ENCODE measurements at regions not wholly inside any gene's neighbourhood (a gene's known extent, or its start where the extent isn't known, plus 50 kb on each side); places are given as distances from the start of the nearest gene placed in this dataset.

GRCh38 chr9:78541868-78542443, 245.0 kb downstream of the PSAT1 start:
- intact Hi-C loops (cut with DNase I): no loop called here
- Histone ChIP-seq H3K36me3 (no peaks in the 10 kb centered on the region), H3K4me1 (no peaks in the 10 kb centered on the region), H3K27ac (no peak overlapping the region), H3K4me3 (no peak overlapping the region), H3K27me3 (no peaks in the 10 kb centered on the region), H3K9me3 (no peaks in the 10 kb centered on the region)
- ATAC-seq: no peak
- WGBS, 2 donors: 38 to 52% methylated on average over 9 of the region's 9 CpGs
- no peak for DNase-seq
- no peak for FAIRE-seq
- TF ChIP-seq CTCF (IDR thresholded peaks at IDR 0.05): no peak

- peak in 1 of 4 donors; percentile 22 for ATAC-seq
- intact Hi-C loops (cut with DNase I): no loop called here
- H3K27ac ChIP-seq: no peak overlapping the region
- no peak for TF ChIP-seq CTCF (IDR thresholded peaks at IDR 0.05)
- H3K4me3 ChIP-seq: no peak overlapping the region
- H3K9me3 ChIP-seq: no peaks in the 10 kb centered on the region
- 55 to 61% methylated on average over 14 of the region's 14 CpGs for WGBS, 2 donors
- no peaks in the 10 kb centered on the region for H3K27me3 ChIP-seq
- DNase-seq: no peak
- FAIRE-seq: no peak
- H3K36me3 ChIP-seq: no peaks in the 10 kb centered on the region
- no peaks in the 10 kb centered on the region for H3K4me1 ChIP-seq
Measured at GRCh38 chr9:78542491-78543181, 245.7 kb downstream of the PSAT1 start.

- WGBS, 2 donors: 85% methylated on average over 3 of the region's 3 CpGs
- intact Hi-C loops (cut with DNase I): no loop called here
Measured at GRCh38 chr9:78543353-78543752, 246.4 kb downstream of the PSAT1 start.

GRCh38 chr9:78544230-78544629, 247.3 kb downstream of the PSAT1 start:
- Histone ChIP-seq H3K4me1 (no peaks in the 10 kb centered on the region), H3K9me3 (no peaks in the 10 kb centered on the region), H3K27me3 (no peaks in the 10 kb centered on the region), H3K27ac (no peak overlapping the region), H3K4me3 (no peak overlapping the region), H3K36me3 (no peaks in the 10 kb centered on the region)
- no peak for TF ChIP-seq CTCF (IDR thresholded peaks at IDR 0.05)
- no peak for FAIRE-seq
- DNase-seq: no peak
- intact Hi-C loops (cut with DNase I): no loop called here
- no peak for ATAC-seq
- 68 to 79% methylated on average over 5 of the region's 5 CpGs for WGBS, 2 donors

More at GRCh38 chr9:78543353-78543752, 246.4 kb downstream of the PSAT1 start:
- H3K9me3 ChIP-seq: no peaks in the 10 kb centered on the region
- no peaks in the 10 kb centered on the region for H3K27me3 ChIP-seq
- no peak for ATAC-seq
- no peak overlapping the region for H3K27ac ChIP-seq
- no peak for DNase-seq
- H3K4me3 ChIP-seq: no peak overlapping the region
- no peaks in the 10 kb centered on the region for H3K4me1 ChIP-seq
- H3K36me3 ChIP-seq: no peaks in the 10 kb centered on the region
- no peak for FAIRE-seq
- no peak for TF ChIP-seq CTCF (IDR thresholded peaks at IDR 0.05)

GRCh38 chr9:78547831-78548230, 250.9 kb downstream of the PSAT1 start:
- intact Hi-C loops (cut with DNase I): no loop called here
- H3K9me3 ChIP-seq: no peaks in the 10 kb centered on the region
- no peaks in the 10 kb centered on the region for H3K27me3 ChIP-seq
- FAIRE-seq (no peak), DNase-seq (no peak), ATAC-seq (no peak)
- WGBS, 2 donors: 76 to 95% methylated on average over 1 of the region's 1 CpG
- H3K4me1 ChIP-seq: no peaks in the 10 kb centered on the region
- no peak overlapping the region for H3K27ac ChIP-seq
- no peaks in the 10 kb centered on the region for H3K36me3 ChIP-seq
- TF ChIP-seq CTCF (IDR thresholded peaks at IDR 0.05): no peak
- H3K4me3 ChIP-seq: no peak overlapping the region

Data from pancreas (tissue), 10 donors.